ENCODE measurements at regions not wholly inside any gene's neighbourhood (a gene's known extent, or its start where the extent isn't known, plus 50 kb on each side); places are given as distances from the start of the nearest gene placed in this dataset.

GRCh38 chr3:127366383-127366782 lies 78.5 kb upstream of the PRR20G start:
- Histone ChIP-seq H3K4me1 (ENCODE audit: control insufficient read depth in 1 of 2, insufficient read depth in 2 of 2, low read length in 2 of 2) (no peaks in the 10 kb centered on the region), H2AFZ (ENCODE audit: low read depth, low read length, poor library complexity, severe bottlenecking) (no peak overlapping the region), H3K4me3 (replicated peaks in 1 of 2; ENCODE audit: low read depth in 1 of 2, low read length in 2 of 2) (no peak overlapping the region), H3K36me3 (ENCODE audit: control insufficient read depth in 1 of 2, insufficient read depth in 2 of 2, low read length in 2 of 2) (no peaks in the 10 kb centered on the region), H4K20me1 (ENCODE audit: insufficient read depth) (no peaks in the 10 kb centered on the region), H3K27me3 (ENCODE audit: insufficient read depth, low read length) (peaks cover 12% of the 10 kb centered on the region), H3K9me2 (ENCODE audit: insufficient read depth) (no peaks in the 10 kb centered on the region), H3K9ac (ENCODE audit: low read length) (no peak overlapping the region), H3K4me2 (ENCODE audit: low read length) (no peak overlapping the region), H3K79me2 (ENCODE audit: insufficient read depth, low read length) (no peaks in the 10 kb centered on the region), H3K27ac (ENCODE audit: low read depth, low read length) (no peak overlapping the region), H3K9me3 (ENCODE audit: control insufficient read depth in 1 of 2, insufficient read depth in 1 of 2, low read depth in 1 of 2, low read length in 2 of 2) (no peaks in the 10 kb centered on the region)
- no peak for ATAC-seq
- ChIA-PET CTCF (interaction anchor here (1.1 kb wide), 1 partner anchor 384 kb away, joined by 3 read pairs; the partner anchor contains the start of gene PLXNA1), POLR2A (no interaction called here), RAD21 (ENCODE audit: low non-redundant PET in 1 of 2, low total read pairs in 2 of 2, uncharacterized antibody in 2 of 2, unreplicated experiment in 2 of 2) (no interaction called here)
- DNase-seq (ENCODE audit: low read depth, low spot score) = no peak
- BruUV-seq (replicated peaks) = no TSS peak
- intact Hi-C loops (cut with micrococcal nuclease) = no loop called here
- TF ChIP-seq SRF (IDR thresholded peaks at IDR 0.05; ENCODE audit: low read depth) = no peak
- TF ChIP-seq CTCF (IDR thresholded peaks at IDR 0.05 in 2 of 3, conservative IDR thresholded peaks at IDR 0.05 in 1 of 3; ENCODE audit: borderline replicate concordance in 1 of 3, insufficient read depth in 1 of 3, low read depth in 2 of 3, low read length in 2 of 3) = peak in 2 of 3 experiments; percentile 16 to 26; a peak in 1 of 6 replicates
- TF ChIP-seq RAD21 (IDR thresholded peaks at IDR 0.05; ENCODE audit: low read depth) = peak; percentile 24; the same call in 1 of the 2 replicates

- Histone ChIP-seq H3K4me3 (replicated peaks in 1 of 2; ENCODE audit: low read depth in 1 of 2, low read length in 2 of 2) (no peak overlapping the region), H3K4me2 (ENCODE audit: low read length) (no peak overlapping the region), H2AFZ (ENCODE audit: low read depth, low read length, poor library complexity, severe bottlenecking) (no peak overlapping the region), H3K9me3 (ENCODE audit: control insufficient read depth in 1 of 2, insufficient read depth in 1 of 2, low read depth in 1 of 2, low read length in 2 of 2) (no peaks in the 10 kb centered on the region), H3K4me1 (ENCODE audit: control insufficient read depth in 1 of 2, insufficient read depth in 2 of 2, low read length in 2 of 2) (no peaks in the 10 kb centered on the region), H4K20me1 (ENCODE audit: insufficient read depth) (no peaks in the 10 kb centered on the region), H3K27me3 (ENCODE audit: insufficient read depth, low read length) (peaks cover 8% of the 10 kb centered on the region), H3K36me3 (ENCODE audit: control insufficient read depth in 1 of 2, insufficient read depth in 2 of 2, low read length in 2 of 2) (no peaks in the 10 kb centered on the region), H3K79me2 (ENCODE audit: insufficient read depth, low read length) (no peaks in the 10 kb centered on the region), H3K27ac (ENCODE audit: low read depth, low read length) (no peak overlapping the region), H3K9me2 (ENCODE audit: insufficient read depth) (no peaks in the 10 kb centered on the region), H3K9ac (ENCODE audit: low read length) (no peak overlapping the region)
- intact Hi-C loops (cut with micrococcal nuclease) = no loop called here
- DNase-seq (ENCODE audit: low read depth, low spot score) = no peak
- ChIA-PET POLR2A (no interaction called here), RAD21 (ENCODE audit: low non-redundant PET in 1 of 2, low total read pairs in 2 of 2, uncharacterized antibody in 2 of 2, unreplicated experiment in 2 of 2) (no interaction called here), CTCF (no interaction called here)
- BruUV-seq (replicated peaks) = no TSS peak
- no peak for ATAC-seq
- TF ChIP-seq REST (IDR thresholded peaks at IDR 0.05; ENCODE audit: low read depth) (no peak), MAX (IDR thresholded peaks at IDR 0.05) (no peak), ZFX (IDR thresholded peaks at IDR 0.05) (no peak), ZNF274 (IDR thresholded peaks at IDR 0.05; ENCODE audit: low read depth, low read length) (no peak), RAD21 (IDR thresholded peaks at IDR 0.05; ENCODE audit: low read depth) (no peak), YY1 (IDR thresholded peaks at IDR 0.05; ENCODE audit: extremely low read depth, insufficient replicate concordance, low read depth, low read length) (no peak), SP1 (IDR thresholded peaks at IDR 0.05; ENCODE audit: low read depth) (no peak), CTCF (IDR thresholded peaks at IDR 0.05 in 2 of 3, conservative IDR thresholded peaks at IDR 0.05 in 1 of 3; ENCODE audit: borderline replicate concordance in 1 of 3, insufficient read depth in 1 of 3, low read depth in 2 of 3, low read length in 2 of 3) (no peak), SIN3A (IDR thresholded peaks at IDR 0.05; ENCODE audit: low read depth) (no peak), EGR1 (IDR thresholded peaks at IDR 0.05; ENCODE audit: low read depth) (no peak)
These were observed 77.4 kb upstream of the PRR20G start for GRCh38 chr3:127365163-127365798.

Measured in HCT116 (cell line).